K562 (cell line): ENCODE measurements at regions not wholly inside any gene's neighbourhood (a gene's known extent, or its start where the extent isn't known, plus 50 kb on each side); places are given as distances from the start of the nearest gene placed in this dataset.

Experiments used
- ATAC-seq: fragments of 200-7000 bp; cut with Tn5 transposase; 3 replicates; pipeline ENCODE4 v1.9.1; 2020; ENCODE audit warnings: moderate library complexity
- BruUV-seq: library from RNA; stranded (reverse); fragments of 400-500 nt; replicated peaks from 2 replicates; lab custom pipeline; 2021; lab: Mats Ljungman, UMichigan
- CTCF ChIA-PET: fragments of 300-600 bp; formaldehyde crosslinking; extraction: SDS; loops from one replicate; lab custom pipeline; 2021; ENCODE audit warnings: low intra/inter-chr PET ratio; lab: Yijun Ruan, JAX
- POLR2A ChIA-PET: fragments of 300-600, 350-650 bp; sonication (Branson Sonifier 250); formaldehyde crosslinking; extraction: SDS; loops from one replicate; lab custom pipeline; 2021; ENCODE audit warnings: antibody characterized with exemption, inconsistent platforms; lab: Yijun Ruan, JAX
- DNase-seq, 4 experiments: peaks; one replicate each; pipeline versions ENCODE4 v3.0.0 to v3.0.0-alpha.2; 2011 to 2018; ENCODE audit warnings: low spot score in 3 of 4, mixed read lengths in 3 of 4; ENCODE audit errors: extremely low read depth in 1 of 4
- FAIRE-seq: peaks from 2 replicates; lab custom pipeline; 2011; peaks lifted over from hg19 to GRCh38; lab: Jason Lieb, UNC
- H2AFZ ChIP-seq: 2 replicates; pipeline ENCODE4 v1.6.0; 2011; ENCODE audit warnings: low read depth, low read length, control low read depth, inconsistent platforms
- H3K27ac ChIP-seq: fragments of 200-600 bp; 3 replicates; pipeline ENCODE4 v1.8.0; 2011; ENCODE audit warnings: low read depth, mild to moderate bottlenecking, control low read depth, inconsistent platforms, low read length, moderate library complexity, mixed read lengths; ENCODE audit errors: extremely low read depth
- H3K27me3 ChIP-seq, 2 experiments: fragments of 300-600 bp in 1 of 2; 2 replicates in 1 of 2; 3 replicates in 1 of 2; pipeline versions ENCODE4 v1.6.0 to v1.8.0; 2011; ENCODE audit warnings: inconsistent platforms in 2 of 2, low read length in 2 of 2, mild to moderate bottlenecking in 1 of 2, mixed read lengths in 1 of 2, moderate library complexity in 1 of 2; ENCODE audit not compliant: control insufficient read depth in 2 of 2, insufficient read depth in 2 of 2
- H3K36me3 ChIP-seq: fragments of 300-600 bp; 3 replicates; pipeline ENCODE4 v1.8.0; 2011; ENCODE audit warnings: mild to moderate bottlenecking, low read length, inconsistent platforms; ENCODE audit not compliant: control insufficient read depth, insufficient read depth
- H3K4me1 ChIP-seq, 2 experiments: fragments of 200-600 bp in 1 of 2; replicated peaks in 1 of 2; 2 replicates in 1 of 2; 3 replicates in 1 of 2; pipeline versions ENCODE4 v1.5.1 to v1.8.0; 2011; ENCODE audit warnings: inconsistent platforms in 2 of 2, low read length in 2 of 2, mild to moderate bottlenecking in 1 of 2, mixed read lengths in 1 of 2, moderate library complexity in 1 of 2; ENCODE audit not compliant: control insufficient read depth in 2 of 2, insufficient read depth in 2 of 2
- H3K4me2 ChIP-seq: 2 replicates; pipeline ENCODE4 v1.6.1; 2011; ENCODE audit warnings: low read length, control low read depth, inconsistent platforms, mixed read lengths; ENCODE audit not compliant: insufficient read depth
- H3K4me3 ChIP-seq: fragments of 200-600 bp; sonication (generic), shearing (Covaris generic); 2 replicates; pipeline ENCODE4 v1.5.1; 2016; ENCODE audit warnings: control low read depth, inconsistent platforms
- H3K79me2 ChIP-seq: fragments of 200-600 bp; 3 replicates; pipeline ENCODE4 v1.8.0; 2011; ENCODE audit warnings: low read length, inconsistent platforms; ENCODE audit not compliant: control insufficient read depth, insufficient read depth
- H3K9ac ChIP-seq, 2 experiments: 2 replicates each; pipeline versions ENCODE4 v1.6.0 to v1.6.1; 2011; ENCODE audit warnings: low read depth in 2 of 2, low read length in 2 of 2, control low read depth in 1 of 2, inconsistent platforms in 1 of 2, mild to moderate bottlenecking in 1 of 2, mixed read lengths in 1 of 2; ENCODE audit not compliant: insufficient read depth in 1 of 2
- H3K9me1 ChIP-seq: one replicate; pipeline ENCODE4 v1.6.0; 2011; ENCODE audit warnings: inconsistent platforms, mild to moderate bottlenecking, low read length, moderate library complexity; ENCODE audit not compliant: control insufficient read depth, insufficient read depth
- H3K9me3 ChIP-seq: replicated peaks from 2 replicates; pipeline ENCODE4 v1.5.1; 2011; ENCODE audit warnings: low read depth, low read length, inconsistent platforms; ENCODE audit not compliant: control insufficient read depth, insufficient read depth
- H4K20me1 ChIP-seq: replicated peaks from 2 replicates; pipeline ENCODE4 v1.6.1; 2011; ENCODE audit warnings: low read length, inconsistent platforms, mixed read lengths; ENCODE audit not compliant: control insufficient read depth, insufficient read depth
- GTF2F1 ChIP-seq: IDR thresholded peaks from 2 replicates; pipeline ENCODE4 v1.6.1; 2011; ENCODE audit warnings: low read depth, low read length, improper control_type of control experiment
- POLR2H ChIP-seq: IDR thresholded peaks from 2 replicates; pipeline ENCODE4 v1.6.1; 2016; ENCODE audit warnings: missing genetic modification characterization, low read depth, mild to moderate bottlenecking, control low read depth, missing compliant biosample characterization, moderate library complexity
- SMARCB1 ChIP-seq: IDR thresholded peaks from 2 replicates; pipeline ENCODE4 v1.6.1; 2011; ENCODE audit warnings: improper control_type of control experiment, low read depth; ENCODE audit not compliant: insufficient read length
- WGBS: fragments of 100-300 bp; shearing (Covaris generic); methylation state at CpG from one replicate; pipeline ENCODE4 v1.1.6; 2016; ENCODE audit warnings: low coverage, mixed read lengths; ENCODE audit not compliant: insufficient coverage; ENCODE audit errors: missing lambda C conversion rate; 5-methylcytosine and 5-hydroxymethylcytosine counted together
- in situ Hi-C: fragments of 300-500 bp; cut with MboI; formaldehyde crosslinking; loops from 4 replicates; pipeline ENCODE4 v1.15.0; 2018; ENCODE audit warnings: inconsistent platforms, mixed read lengths
- intact Hi-C: fragments of 100-400 bp; cut with micrococcal nuclease; formaldehyde crosslinking; loops from 2 replicates; pipeline ENCODE4 v1.14.2; 2022
- TF ChIP-seq, protein P1 (sequence below): fragments of 250-450 bp; sonication (Bioruptor Pico); IDR thresholded peaks from 2 replicates; pipeline ENCODE4 v1.4.0; 2020; ENCODE audit warnings: mild to moderate bottlenecking, moderate library complexity, borderline replicate concordance
- TF ChIP-seq, protein P2 (sequence below): fragments of 250-450 bp; sonication (Bioruptor Pico); IDR thresholded peaks from 2 replicates; pipeline ENCODE4 v1.5.1; 2021; ENCODE audit warnings: mild to moderate bottlenecking
- TF ChIP-seq, protein P3 (sequence below): fragments of 450-650 bp; IDR thresholded peaks from 2 replicates; pipeline ENCODE4 v1.6.1; 2016; ENCODE audit warnings: borderline replicate concordance
- TF ChIP-seq, protein P4 (sequence below): fragments of 450-650 bp; IDR thresholded peaks from 2 replicates; pipeline ENCODE4 v1.6.1; 2014; ENCODE audit warnings: low read depth, mild to moderate bottlenecking, moderate library complexity, borderline replicate concordance

DNA sequence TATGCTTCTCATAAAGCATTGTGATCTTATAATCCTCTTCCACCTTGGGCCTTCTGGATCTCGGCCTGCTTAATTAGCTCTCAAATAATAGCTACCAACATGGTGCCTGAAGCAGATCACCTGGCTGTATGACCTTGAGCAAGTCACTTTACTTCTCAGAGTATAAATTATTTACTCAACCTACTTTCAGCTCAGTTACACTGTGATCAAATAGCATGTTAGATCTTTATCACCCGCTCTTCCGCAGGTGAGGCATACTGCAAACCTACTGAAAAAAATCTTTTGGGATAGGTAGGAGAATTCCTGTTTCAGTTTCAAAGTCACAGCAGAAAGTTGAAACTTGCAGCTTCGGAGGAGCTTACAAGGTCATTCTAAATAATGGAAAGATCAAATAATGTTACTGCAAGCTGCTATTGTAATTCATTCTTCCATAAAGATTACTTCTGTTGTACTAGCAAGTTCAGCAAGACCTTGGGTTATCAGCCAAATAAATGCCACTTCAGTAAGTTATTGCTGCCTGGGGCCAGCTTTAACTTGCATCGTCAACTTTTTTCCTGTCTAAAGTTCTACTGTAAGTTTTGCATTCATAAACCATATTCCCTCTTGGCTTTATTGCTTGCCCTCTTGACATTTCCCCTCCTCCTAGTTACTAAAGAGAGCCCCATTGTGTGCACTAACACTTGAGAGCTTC, 268.4 kb upstream of the ATP11B start:
- Histone ChIP-seq H3K79me2 (no peaks in the 10 kb centered on the region), H3K4me2 (no peak overlapping the region), H3K27me3 (no peaks in the 10 kb centered on the region), H3K36me3 (no peaks in the 10 kb centered on the region), H3K27ac (no peak overlapping the region), H3K9me3 (no peaks in the 10 kb centered on the region), H3K9ac (no peak overlapping the region), H4K20me1 (no peaks in the 10 kb centered on the region), H2AFZ (no peak overlapping the region), H3K4me1 (no peaks in the 10 kb centered on the region), H3K4me3 (no peak overlapping the region), H3K9me1 (no peaks in the 10 kb centered on the region)
- DNase-seq (no peak), FAIRE-seq (no peak), ATAC-seq (no peak)
- CTCF ChIA-PET, result no interaction called here
- POLR2A ChIA-PET, result no interaction called here
- BruUV-seq, result no TSS peak
- no peak for TF ChIP-seq SMARCB1
- TF ChIP-seq, protein P1, sequence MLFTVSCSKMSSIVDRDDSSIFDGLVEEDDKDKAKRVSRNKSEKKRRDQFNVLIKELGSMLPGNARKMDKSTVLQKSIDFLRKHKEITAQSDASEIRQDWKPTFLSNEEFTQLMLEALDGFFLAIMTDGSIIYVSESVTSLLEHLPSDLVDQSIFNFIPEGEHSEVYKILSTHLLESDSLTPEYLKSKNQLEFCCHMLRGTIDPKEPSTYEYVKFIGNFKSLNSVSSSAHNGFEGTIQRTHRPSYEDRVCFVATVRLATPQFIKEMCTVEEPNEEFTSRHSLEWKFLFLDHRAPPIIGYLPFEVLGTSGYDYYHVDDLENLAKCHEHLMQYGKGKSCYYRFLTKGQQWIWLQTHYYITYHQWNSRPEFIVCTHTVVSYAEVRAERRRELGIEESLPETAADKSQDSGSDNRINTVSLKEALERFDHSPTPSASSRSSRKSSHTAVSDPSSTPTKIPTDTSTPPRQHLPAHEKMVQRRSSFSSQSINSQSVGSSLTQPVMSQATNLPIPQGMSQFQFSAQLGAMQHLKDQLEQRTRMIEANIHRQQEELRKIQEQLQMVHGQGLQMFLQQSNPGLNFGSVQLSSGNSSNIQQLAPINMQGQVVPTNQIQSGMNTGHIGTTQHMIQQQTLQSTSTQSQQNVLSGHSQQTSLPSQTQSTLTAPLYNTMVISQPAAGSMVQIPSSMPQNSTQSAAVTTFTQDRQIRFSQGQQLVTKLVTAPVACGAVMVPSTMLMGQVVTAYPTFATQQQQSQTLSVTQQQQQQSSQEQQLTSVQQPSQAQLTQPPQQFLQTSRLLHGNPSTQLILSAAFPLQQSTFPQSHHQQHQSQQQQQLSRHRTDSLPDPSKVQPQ (CRISPR knock-in tag), result no peak
- TF ChIP-seq, protein P2, sequence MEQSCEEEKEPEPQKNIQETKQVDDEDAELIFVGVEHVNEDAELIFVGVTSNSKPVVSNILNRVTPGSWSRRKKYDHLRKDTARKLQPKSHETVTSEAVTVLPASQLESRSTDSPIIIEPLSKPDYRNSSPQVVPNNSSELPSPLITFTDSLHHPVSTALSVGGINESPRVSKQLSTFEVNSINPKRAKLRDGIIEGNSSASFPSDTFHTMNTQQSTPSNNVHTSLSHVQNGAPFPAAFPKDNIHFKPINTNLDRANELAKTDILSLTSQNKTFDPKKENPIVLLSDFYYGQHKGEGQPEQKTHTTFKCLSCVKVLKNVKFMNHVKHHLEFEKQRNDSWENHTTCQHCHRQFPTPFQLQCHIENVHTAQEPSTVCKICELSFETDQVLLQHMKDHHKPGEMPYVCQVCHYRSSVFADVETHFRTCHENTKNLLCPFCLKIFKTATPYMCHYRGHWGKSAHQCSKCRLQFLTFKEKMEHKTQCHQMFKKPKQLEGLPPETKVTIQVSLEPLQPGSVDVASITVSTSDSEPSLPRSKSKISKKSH (CRISPR knock-in tag), result no peak
- no peak for TF ChIP-seq POLR2H
- TF ChIP-seq GTF2F1, result no peak
- TF ChIP-seq, protein P3, sequence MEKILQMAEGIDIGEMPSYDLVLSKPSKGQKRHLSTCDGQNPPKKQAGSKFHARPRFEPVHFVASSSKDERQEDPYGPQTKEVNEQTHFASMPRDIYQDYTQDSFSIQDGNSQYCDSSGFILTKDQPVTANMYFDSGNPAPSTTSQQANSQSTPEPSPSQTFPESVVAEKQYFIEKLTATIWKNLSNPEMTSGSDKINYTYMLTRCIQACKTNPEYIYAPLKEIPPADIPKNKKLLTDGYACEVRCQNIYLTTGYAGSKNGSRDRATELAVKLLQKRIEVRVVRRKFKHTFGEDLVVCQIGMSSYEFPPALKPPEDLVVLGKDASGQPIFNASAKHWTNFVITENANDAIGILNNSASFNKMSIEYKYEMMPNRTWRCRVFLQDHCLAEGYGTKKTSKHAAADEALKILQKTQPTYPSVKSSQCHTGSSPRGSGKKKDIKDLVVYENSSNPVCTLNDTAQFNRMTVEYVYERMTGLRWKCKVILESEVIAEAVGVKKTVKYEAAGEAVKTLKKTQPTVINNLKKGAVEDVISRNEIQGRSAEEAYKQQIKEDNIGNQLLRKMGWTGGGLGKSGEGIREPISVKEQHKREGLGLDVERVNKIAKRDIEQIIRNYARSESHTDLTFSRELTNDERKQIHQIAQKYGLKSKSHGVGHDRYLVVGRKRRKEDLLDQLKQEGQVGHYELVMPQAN, result no peak
- TF ChIP-seq, protein P4, sequence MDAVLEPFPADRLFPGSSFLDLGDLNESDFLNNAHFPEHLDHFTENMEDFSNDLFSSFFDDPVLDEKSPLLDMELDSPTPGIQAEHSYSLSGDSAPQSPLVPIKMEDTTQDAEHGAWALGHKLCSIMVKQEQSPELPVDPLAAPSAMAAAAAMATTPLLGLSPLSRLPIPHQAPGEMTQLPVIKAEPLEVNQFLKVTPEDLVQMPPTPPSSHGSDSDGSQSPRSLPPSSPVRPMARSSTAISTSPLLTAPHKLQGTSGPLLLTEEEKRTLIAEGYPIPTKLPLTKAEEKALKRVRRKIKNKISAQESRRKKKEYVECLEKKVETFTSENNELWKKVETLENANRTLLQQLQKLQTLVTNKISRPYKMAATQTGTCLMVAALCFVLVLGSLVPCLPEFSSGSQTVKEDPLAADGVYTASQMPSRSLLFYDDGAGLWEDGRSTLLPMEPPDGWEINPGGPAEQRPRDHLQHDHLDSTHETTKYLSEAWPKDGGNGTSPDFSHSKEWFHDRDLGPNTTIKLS, result no peak
- in situ Hi-C loops (no loop called here), intact Hi-C loops (no loop called here)
- WGBS, result 2% methylated on average over 5 of the region's 5 CpGs
